HG03354 (cell line): ENCODE measurements at regions not wholly inside any gene's neighbourhood (a gene's known extent, or its start where the extent isn't known, plus 50 kb on each side); places are given as distances from the start of the nearest gene placed in this dataset.

ENCODE experiments used
- ATAC-seq: cut with Tn5 transposase; IDR thresholded peaks from one replicate; pipeline ENCODE4 v1.9.1; 2021; ENCODE audit warnings: mild to moderate bottlenecking; ENCODE audit not compliant: unreplicated experiment, poor library complexity, severe bottlenecking

GRCh38 chr2:142218471-142218870 lies 87.7 kb upstream of the LRP1B start:
- ATAC-seq: no peak

DNA sequence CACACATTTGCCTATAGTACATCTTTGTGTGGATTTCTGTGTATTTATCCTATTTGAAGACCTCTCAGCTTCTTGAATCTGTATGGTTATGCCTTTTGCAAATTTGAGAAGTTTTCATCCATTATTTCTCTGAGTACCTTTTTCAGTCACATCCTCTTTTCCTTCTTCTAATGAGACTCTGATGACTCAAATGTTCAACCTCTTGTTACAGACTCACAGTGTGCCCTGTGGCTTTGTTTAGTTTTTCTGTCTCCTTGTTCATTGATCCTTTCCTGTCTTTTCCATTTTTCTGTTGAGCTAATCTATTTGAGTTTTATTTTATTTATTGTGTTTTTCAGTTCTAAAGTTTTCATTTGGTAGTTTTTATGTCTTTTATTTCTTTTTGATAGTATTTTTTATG lies 87.0 kb upstream of the LRP1B start:
- ATAC-seq: no peak

- no peak for ATAC-seq
Observed at GRCh38 chr2:142200062-142200461, 69.2 kb upstream of the LRP1B start.

DNA sequence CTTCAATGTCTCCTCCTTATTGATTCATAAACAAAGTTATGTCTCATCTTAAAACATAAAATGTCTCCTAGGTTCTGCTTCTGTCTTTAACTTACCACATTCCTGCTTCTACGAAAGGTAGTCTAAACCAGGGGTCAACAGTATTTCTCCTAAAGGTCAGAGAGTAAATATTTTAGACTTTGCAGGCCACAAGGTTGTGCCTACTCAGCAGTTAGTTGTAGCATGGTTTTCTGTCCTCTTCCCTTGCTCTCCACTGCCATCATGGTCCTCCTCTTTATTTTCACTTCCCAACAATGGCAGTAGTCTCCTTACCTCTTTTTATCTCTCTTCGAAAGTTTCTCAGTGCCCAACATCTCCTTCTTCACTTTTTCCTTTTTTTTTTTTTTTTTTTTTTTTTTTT lies 68.3 kb upstream of the LRP1B start:
- no peak for ATAC-seq

GRCh38 chr2:142190805-142191204 lies 60.0 kb upstream of the LRP1B start:
- no peak for ATAC-seq

DNA sequence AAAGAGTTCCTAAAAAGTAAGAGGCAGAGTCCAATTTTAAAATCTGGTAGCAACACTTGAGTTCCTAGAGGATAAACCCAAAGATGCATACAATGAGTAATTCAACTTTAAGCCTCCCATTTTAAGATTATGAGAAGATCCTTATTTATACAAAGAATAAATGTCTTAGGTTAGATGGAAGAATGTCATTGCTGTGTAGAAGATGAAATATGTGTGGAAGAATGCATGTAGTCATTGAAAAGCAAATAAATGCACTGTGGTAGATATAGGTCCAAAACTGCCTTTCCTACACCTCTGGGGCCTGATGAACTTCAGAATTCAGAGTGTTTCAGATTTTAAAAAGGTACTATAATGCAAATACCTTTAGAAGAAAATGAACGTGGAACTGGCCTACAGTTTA lies 58.7 kb upstream of the LRP1B start:
- no peak for ATAC-seq

DNA sequence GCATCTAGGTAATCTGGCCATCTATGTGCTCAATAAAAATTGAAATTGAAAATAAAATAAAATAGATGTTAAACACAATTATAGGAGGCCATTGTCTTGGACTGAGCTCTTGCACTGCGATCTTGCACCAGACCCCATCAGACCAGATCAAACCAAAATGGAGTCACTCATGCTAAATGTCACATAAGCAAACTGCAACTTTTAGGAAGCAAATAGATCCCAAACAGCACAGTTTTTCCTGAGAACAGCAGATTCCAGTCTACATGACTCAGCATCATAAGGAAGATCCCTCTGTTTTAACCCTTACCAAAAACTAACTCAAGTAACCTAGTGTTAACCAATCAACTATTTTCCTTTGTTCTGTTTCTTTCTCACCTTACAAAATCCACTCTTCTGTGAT lies 57.7 kb upstream of the LRP1B start:
- ATAC-seq: no peak

- no peak for ATAC-seq
Observed at GRCh38 chr2:142180820-142181533, 50.2 kb upstream of the LRP1B start.
